HUES64 (cell line): ENCODE measurements at regions not wholly inside any gene's neighbourhood (a gene's known extent, or its start where the extent isn't known, plus 50 kb on each side); places are given as distances from the start of the nearest gene placed in this dataset.

Experiments
- H3K27ac ChIP-seq: 2 replicates; pipeline ENCODE4 v1.7.0; 2013; ENCODE audit warnings: low read depth, low read length, inconsistent platforms
- H3K27me3 ChIP-seq: 2 replicates; pipeline ENCODE4 v1.6.1; 2013; ENCODE audit warnings: mild to moderate bottlenecking, low read length; ENCODE audit not compliant: insufficient read depth
- H3K36me3 ChIP-seq: 2 replicates; pipeline ENCODE4 v1.6.1; 2013; ENCODE audit warnings: mild to moderate bottlenecking, low read length; ENCODE audit not compliant: insufficient read depth
- H3K4me1 ChIP-seq: 2 replicates; pipeline ENCODE4 v1.6.1; 2013; ENCODE audit warnings: mild to moderate bottlenecking, low read length, moderate library complexity; ENCODE audit not compliant: insufficient read depth
- H3K4me3 ChIP-seq: 2 replicates; pipeline ENCODE4 v1.5.1; 2013; ENCODE audit warnings: mild to moderate bottlenecking, low read length, moderate library complexity
- H3K9ac ChIP-seq: 2 replicates; pipeline ENCODE4 v1.6.1; 2013; ENCODE audit warnings: mild to moderate bottlenecking, low read depth, low read length
- H3K9me3 ChIP-seq: 2 replicates; pipeline ENCODE4 v1.6.1; 2013; ENCODE audit warnings: low read depth, low read length; ENCODE audit not compliant: insufficient read depth
- WGBS: fragments of 150-250, 120-280 bp; methylation state at CpG from one replicate; pipeline ENCODE4 v1.1.7; 2013; ENCODE audit warnings: missing lambda C conversion rate; 5-methylcytosine and 5-hydroxymethylcytosine counted together

DNA sequence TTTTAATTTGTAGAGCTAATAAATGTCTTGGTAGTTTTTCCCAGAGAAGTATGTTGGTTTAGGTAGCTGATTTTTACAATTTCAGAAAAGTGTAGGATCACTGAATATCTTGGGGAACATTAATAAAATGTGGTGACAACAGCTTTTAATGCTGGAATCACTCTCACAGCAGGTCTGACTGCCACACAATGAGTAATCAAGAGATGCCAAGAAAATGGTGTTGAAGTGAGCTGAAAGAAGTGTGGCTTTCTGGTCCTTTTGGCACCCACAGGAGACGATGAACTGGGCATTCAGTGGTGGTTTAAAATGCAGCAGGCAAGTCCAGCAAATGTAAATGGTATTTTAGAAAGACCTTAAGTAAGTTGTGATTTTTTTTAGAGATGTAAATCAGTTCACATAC lies 175.8 kb downstream of the CBLN2 start:
- Histone ChIP-seq H3K36me3 (no peaks in the 10 kb centered on the region), H3K9me3 (peaks cover 93% of the 10 kb centered on the region), H3K9ac (no peak overlapping the region), H3K4me3 (no peak overlapping the region), H3K27me3 (no peaks in the 10 kb centered on the region), H3K4me1 (no peaks in the 10 kb centered on the region), H3K27ac (no peak overlapping the region)
- WGBS, result 42% methylated on average over 1 of the region's 1 CpG

GRCh38 chr18:72360634-72361033 lies 183.5 kb downstream of the CBLN2 start:
- H3K27me3 ChIP-seq, result no peaks in the 10 kb centered on the region
- no peak overlapping the region for H3K4me3 ChIP-seq
- no peaks in the 10 kb centered on the region for H3K36me3 ChIP-seq
- no peak overlapping the region for H3K27ac ChIP-seq
- WGBS, result 83% methylated on average over 4 of the region's 4 CpGs
- no peak overlapping the region for H3K9ac ChIP-seq
- peaks cover 95% of the 10 kb centered on the region for H3K9me3 ChIP-seq
- no peaks in the 10 kb centered on the region for H3K4me1 ChIP-seq

DNA sequence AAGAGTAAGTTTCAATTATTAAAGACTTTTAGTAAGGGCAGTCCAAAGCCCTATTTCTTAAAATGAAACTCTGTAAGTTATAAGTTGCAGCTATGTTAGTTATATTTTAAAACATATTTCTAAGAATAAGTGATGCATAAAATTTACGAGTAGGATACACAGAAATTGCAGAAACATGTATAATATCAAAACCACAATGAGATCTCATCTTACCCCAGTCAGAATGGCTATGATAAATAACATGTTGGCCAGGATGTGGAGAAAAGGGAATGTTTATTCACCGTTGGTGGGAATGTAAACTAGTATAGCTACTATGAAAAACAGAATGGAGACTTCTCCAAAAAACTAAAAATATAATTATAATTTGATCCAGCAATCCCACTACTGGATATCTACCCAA lies 201.2 kb downstream of the CBLN2 start:
- WGBS, result no CpG with 5 or more reads among the region's 2 CpGs
- Histone ChIP-seq H3K9ac (no peak overlapping the region), H3K4me3 (no peak overlapping the region), H3K27me3 (no peaks in the 10 kb centered on the region), H3K9me3 (peaks cover 77% of the 10 kb centered on the region), H3K36me3 (no peaks in the 10 kb centered on the region), H3K27ac (no peak overlapping the region), H3K4me1 (no peaks in the 10 kb centered on the region)

DNA sequence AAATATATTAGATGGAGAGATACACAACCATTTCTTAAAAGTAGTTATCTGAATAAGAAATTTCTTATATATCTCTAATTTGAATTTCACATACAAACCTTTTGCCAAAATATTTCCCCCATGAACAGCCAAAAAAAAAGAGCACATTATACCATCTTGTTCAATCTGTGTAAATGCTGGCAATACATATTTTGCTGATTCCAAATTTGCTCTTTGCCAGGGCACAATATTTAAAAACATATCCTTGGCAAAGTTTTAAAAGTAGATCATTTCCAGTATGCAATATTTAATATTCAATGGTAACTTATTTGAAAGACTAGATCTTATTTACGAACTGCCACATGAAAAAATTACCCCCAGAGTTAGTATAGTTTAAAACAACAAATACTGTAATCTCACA lies 204.2 kb downstream of the CBLN2 start:
- H3K9ac ChIP-seq, result no peak overlapping the region
- H3K27me3 ChIP-seq, result no peaks in the 10 kb centered on the region
- H3K9me3 ChIP-seq, result peaks cover 81% of the 10 kb centered on the region
- no peaks in the 10 kb centered on the region for H3K4me1 ChIP-seq
- no peak overlapping the region for H3K27ac ChIP-seq
- no CpG with 5 or more reads among the region's 1 CpG for WGBS
- no peak overlapping the region for H3K4me3 ChIP-seq
- no peaks in the 10 kb centered on the region for H3K36me3 ChIP-seq

DNA sequence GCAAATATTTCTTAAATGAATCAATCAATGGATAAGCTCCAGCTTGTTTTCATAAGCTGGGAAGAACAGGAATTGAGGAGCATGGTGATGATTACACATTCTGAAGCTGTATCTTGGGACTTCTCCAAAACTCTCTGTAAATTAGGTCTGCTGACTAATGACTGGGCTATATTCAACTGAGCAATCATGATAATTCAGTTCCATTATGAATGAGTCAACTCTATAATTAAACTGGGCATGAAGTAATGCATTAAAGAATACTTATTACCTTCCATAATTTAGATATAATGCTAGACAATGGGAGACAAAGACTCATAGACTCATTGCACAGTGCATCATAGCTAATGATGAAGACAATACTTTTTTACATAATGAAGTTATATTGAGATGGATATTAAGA lies 207.4 kb downstream of the CBLN2 start:
- H3K9ac ChIP-seq, result no peak overlapping the region
- H3K4me1 ChIP-seq, result no peaks in the 10 kb centered on the region
- H3K36me3 ChIP-seq, result no peaks in the 10 kb centered on the region
- no peaks in the 10 kb centered on the region for H3K27me3 ChIP-seq
- no peak overlapping the region for H3K27ac ChIP-seq
- H3K4me3 ChIP-seq, result no peak overlapping the region
- peaks cover 86% of the 10 kb centered on the region for H3K9me3 ChIP-seq

DNA sequence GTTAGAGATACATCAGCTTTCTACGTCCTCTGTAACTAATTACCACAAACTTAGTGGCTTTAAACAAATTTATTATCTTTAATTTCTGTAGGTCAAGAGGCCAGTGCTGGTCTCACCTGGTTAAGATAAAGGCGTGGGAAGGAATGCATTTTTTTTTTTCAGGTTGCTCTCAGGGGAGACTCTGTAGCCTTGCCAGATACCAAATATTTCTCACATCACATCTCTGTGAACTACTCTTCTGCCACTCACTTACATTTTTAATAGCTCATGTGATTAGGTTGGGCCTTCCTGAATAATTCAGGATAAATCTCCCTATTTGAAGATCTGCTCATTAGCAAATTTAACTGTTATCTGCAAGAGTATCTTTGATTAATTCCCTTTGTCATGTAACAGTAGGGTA lies 214.6 kb downstream of the CBLN2 start:
- Histone ChIP-seq H3K9me3 (peaks cover 84% of the 10 kb centered on the region), H3K27me3 (no peaks in the 10 kb centered on the region), H3K4me1 (no peaks in the 10 kb centered on the region), H3K27ac (no peak overlapping the region), H3K9ac (no peak overlapping the region), H3K4me3 (no peak overlapping the region), H3K36me3 (no peaks in the 10 kb centered on the region)
- WGBS, result 86% methylated on average over 1 of the region's 2 CpGs

DNA sequence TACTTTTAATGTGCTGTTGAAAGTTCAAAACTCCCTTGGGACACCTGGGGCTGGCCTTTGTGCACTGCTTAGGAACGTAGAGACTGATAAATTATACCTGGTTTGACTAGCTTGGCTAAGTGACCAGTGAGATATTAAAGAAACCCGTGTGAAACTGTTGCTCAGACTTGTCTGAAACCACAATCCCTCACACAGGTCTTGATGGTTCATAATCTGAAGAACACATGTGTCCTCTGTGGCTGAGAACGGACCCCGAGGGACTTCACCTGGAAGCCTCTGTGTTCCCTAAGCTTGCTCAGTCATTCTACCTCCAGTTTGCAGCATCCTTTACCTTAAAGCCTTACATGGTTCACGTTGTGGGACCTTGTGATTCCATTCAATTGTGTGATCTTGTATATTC lies 218.8 kb downstream of the CBLN2 start:
- Histone ChIP-seq H3K36me3 (no peaks in the 10 kb centered on the region), H3K4me1 (no peaks in the 10 kb centered on the region), H3K27ac (no peak overlapping the region), H3K27me3 (no peaks in the 10 kb centered on the region), H3K4me3 (no peak overlapping the region), H3K9me3 (peaks cover 91% of the 10 kb centered on the region), H3K9ac (no peak overlapping the region)
- 64% methylated on average over 5 of the region's 5 CpGs for WGBS

DNA sequence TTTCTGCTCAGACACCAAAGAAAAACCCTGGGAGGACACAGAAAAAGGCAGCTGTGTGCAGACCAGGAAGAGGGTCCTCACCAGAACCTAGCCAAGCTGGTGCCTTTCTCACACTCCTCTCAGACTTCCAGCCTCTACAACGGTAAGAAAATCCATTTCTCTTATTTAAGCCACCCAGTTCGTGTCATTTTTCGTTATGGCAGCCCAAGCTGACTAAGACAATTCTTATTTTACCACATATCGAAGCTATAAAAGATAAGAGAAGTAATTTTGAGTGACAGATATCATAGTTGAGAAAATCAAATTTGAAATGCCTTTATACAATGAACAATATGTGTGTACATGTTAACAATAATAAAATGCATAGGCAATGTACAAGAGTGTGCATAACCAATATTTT lies 219.5 kb downstream of the CBLN2 start:
- Histone ChIP-seq H3K4me3 (no peak overlapping the region), H3K4me1 (no peaks in the 10 kb centered on the region), H3K27me3 (no peaks in the 10 kb centered on the region), H3K27ac (no peak overlapping the region), H3K36me3 (no peaks in the 10 kb centered on the region), H3K9me3 (peaks cover 91% of the 10 kb centered on the region), H3K9ac (no peak overlapping the region)
- 73% methylated on average over 3 of the region's 4 CpGs for WGBS

GRCh38 chr18:72316497-72316896 lies 227.6 kb downstream of the CBLN2 start:
- WGBS, result 85% methylated on average over 2 of the region's 3 CpGs
- no peak overlapping the region for H3K9ac ChIP-seq
- H3K4me3 ChIP-seq, result no peak overlapping the region
- H3K27ac ChIP-seq, result no peak overlapping the region
- no peaks in the 10 kb centered on the region for H3K36me3 ChIP-seq
- no peaks in the 10 kb centered on the region for H3K4me1 ChIP-seq
- no peaks in the 10 kb centered on the region for H3K27me3 ChIP-seq
- H3K9me3 ChIP-seq, result peaks cover 88% of the 10 kb centered on the region

DNA sequence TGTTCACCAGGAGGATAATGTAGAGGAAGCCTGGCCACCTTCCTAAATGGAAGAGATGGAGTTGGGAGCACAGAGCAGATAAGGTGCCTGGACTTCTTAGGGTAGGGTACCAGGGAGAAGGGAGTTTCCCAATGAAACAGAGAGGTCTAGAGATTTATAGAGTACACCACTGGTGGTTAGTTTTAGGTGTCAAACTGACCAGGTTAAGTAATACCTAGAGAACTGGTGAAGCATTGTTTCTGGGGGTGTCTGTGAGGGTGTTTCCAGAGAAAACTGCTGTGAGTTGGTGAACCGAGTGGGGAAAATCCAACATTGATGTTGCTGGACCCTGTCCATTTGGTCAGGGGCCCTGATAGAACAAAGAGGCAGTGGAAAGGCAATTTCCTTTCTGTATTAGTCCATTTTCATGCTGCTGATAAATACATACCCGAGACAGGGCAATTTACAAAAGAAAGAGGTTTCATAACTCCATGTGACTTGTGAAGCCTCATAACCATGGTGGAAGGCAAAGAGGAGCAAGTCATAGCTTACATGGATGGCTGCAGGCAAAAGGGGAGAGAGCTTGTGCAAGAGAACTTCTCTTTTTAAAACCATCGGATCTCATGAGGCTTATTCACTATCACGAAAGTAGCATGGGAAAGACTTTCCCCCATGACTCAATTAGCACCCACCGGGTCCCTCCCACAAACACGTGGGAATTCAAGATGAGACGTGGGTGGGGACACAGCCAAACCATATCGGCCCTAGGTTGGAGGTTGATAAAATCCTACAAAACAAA lies 260.8 kb downstream of the CBLN2 start:
- H3K9me3 ChIP-seq, result peaks cover 83% of the 10 kb centered on the region
- H3K4me1 ChIP-seq, result no peaks in the 10 kb centered on the region
- H3K9ac ChIP-seq, result no peak overlapping the region
- 84% methylated on average over 7 of the region's 8 CpGs for WGBS
- H3K27me3 ChIP-seq, result no peaks in the 10 kb centered on the region
- no peaks in the 10 kb centered on the region for H3K36me3 ChIP-seq
- H3K27ac ChIP-seq, result no peak overlapping the region
- no peak overlapping the region for H3K4me3 ChIP-seq

DNA sequence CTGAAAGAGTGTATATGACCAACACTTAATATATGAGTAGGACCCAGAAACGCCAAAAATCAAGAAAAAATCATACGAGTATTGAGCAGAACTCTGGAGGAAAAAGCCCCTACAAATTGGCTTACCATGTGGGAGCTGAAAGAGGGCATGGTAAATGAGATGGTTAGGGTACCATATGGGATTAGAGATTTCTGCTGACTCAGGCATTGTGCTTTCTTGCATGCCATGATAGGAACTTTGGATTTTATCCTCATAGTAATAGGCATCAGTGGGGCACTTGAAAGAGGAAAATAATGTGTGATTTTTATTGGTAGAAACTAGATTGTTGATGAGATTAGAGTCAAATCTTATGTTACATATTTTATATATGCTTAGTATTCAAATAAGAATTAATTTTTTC lies 271.1 kb downstream of the CBLN2 start:
- Histone ChIP-seq H3K36me3 (no peaks in the 10 kb centered on the region), H3K27ac (no peak overlapping the region), H3K4me1 (no peaks in the 10 kb centered on the region), H3K27me3 (no peaks in the 10 kb centered on the region), H3K9me3 (peaks cover 79% of the 10 kb centered on the region), H3K9ac (no peak overlapping the region), H3K4me3 (no peak overlapping the region)
- WGBS, result 79% methylated on average over 2 of the region's 2 CpGs

- 58% methylated on average over 2 of the region's 2 CpGs for WGBS
- Histone ChIP-seq H3K9ac (no peak overlapping the region), H3K4me3 (no peak overlapping the region), H3K9me3 (peaks cover 86% of the 10 kb centered on the region), H3K36me3 (no peaks in the 10 kb centered on the region), H3K27me3 (no peaks in the 10 kb centered on the region), H3K27ac (no peak overlapping the region), H3K4me1 (no peaks in the 10 kb centered on the region)
Measured at GRCh38 chr18:72261590-72261989, 282.6 kb downstream of the CBLN2 start.
